C4-2B (cell line): ENCODE measurements at regions not wholly inside any gene's neighbourhood (a gene's known extent, or its start where the extent isn't known, plus 50 kb on each side); places are given as distances from the start of the nearest gene placed in this dataset.

Source experiments
- ZFX ChIP-seq: fragments of 450-650 bp; IDR thresholded peaks from 2 replicates; pipeline ENCODE4 v1.6.1; 2017
- TF ChIP-seq, protein P1 (sequence below): fragments of 450-650 bp; conservative IDR thresholded peaks from 2 replicates; pipeline ENCODE4 v1.5.1; 2017; ENCODE audit warnings: mild to moderate bottlenecking

DNA sequence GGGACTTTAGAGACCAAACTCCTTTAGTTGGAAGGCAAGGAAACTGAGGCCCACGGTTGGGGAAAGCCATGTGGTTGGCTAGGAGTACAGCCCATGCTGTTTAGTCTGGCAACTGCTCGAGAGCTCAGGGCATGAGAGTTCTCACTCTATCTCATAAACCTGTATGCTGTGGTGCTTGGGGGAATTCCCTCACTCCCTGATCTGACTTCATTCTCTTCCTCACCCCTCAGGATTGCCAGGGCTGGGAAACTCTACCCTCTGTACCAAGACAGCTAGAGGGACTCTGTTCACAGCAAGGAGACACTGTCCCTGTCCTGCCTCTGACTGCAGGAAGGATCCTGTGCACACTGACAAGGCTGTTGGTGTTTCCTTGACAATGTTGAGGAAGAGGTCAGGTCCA, 230.2 kb downstream of the ZNF621 start:
- TF ChIP-seq, protein P1, sequence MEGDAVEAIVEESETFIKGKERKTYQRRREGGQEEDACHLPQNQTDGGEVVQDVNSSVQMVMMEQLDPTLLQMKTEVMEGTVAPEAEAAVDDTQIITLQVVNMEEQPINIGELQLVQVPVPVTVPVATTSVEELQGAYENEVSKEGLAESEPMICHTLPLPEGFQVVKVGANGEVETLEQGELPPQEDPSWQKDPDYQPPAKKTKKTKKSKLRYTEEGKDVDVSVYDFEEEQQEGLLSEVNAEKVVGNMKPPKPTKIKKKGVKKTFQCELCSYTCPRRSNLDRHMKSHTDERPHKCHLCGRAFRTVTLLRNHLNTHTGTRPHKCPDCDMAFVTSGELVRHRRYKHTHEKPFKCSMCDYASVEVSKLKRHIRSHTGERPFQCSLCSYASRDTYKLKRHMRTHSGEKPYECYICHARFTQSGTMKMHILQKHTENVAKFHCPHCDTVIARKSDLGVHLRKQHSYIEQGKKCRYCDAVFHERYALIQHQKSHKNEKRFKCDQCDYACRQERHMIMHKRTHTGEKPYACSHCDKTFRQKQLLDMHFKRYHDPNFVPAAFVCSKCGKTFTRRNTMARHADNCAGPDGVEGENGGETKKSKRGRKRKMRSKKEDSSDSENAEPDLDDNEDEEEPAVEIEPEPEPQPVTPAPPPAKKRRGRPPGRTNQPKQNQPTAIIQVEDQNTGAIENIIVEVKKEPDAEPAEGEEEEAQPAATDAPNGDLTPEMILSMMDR: no peak
- no peak for TF ChIP-seq ZFX
